DMS53 (cell line): ENCODE measurements at regions not wholly inside any gene's neighbourhood (a gene's known extent, or its start where the extent isn't known, plus 50 kb on each side); places are given as distances from the start of the nearest gene placed in this dataset.

Experiments used
- DNase-seq: peaks from one replicate; lab custom pipeline; 2025; lab: John Stamatoyannopoulos, UW

GRCh38 chrX:6313356-6313755 lies 84.7 kb upstream of the NLGN4X start:
- no peak for DNase-seq

GRCh38 chrX:6311540-6311939 lies 82.9 kb upstream of the NLGN4X start:
- no peak for DNase-seq

- no peak for DNase-seq
These were observed 78.5 kb upstream of the NLGN4X start for GRCh38 chrX:6307156-6307555.

- DNase-seq: no peak
These were observed 71.1 kb upstream of the NLGN4X start for GRCh38 chrX:6299724-6300123.

GRCh38 chrX:6293716-6294115 lies 65.0 kb upstream of the NLGN4X start:
- DNase-seq: no peak

- no peak for DNase-seq
These were observed 63.9 kb upstream of the NLGN4X start for GRCh38 chrX:6292599-6292998.

GRCh38 chrX:6291444-6291843 lies 62.8 kb upstream of the NLGN4X start:
- no peak for DNase-seq

- no peak for DNase-seq
These were observed 55.2 kb upstream of the NLGN4X start for GRCh38 chrX:6283826-6284225.

GRCh38 chrX:6279277-6279909 lies 50.7 kb upstream of the NLGN4X start:
- DNase-seq: no peak
